ENCODE measurements at regions not wholly inside any gene's neighbourhood (a gene's known extent, or its start where the extent isn't known, plus 50 kb on each side); places are given as distances from the start of the nearest gene placed in this dataset.

DNA sequence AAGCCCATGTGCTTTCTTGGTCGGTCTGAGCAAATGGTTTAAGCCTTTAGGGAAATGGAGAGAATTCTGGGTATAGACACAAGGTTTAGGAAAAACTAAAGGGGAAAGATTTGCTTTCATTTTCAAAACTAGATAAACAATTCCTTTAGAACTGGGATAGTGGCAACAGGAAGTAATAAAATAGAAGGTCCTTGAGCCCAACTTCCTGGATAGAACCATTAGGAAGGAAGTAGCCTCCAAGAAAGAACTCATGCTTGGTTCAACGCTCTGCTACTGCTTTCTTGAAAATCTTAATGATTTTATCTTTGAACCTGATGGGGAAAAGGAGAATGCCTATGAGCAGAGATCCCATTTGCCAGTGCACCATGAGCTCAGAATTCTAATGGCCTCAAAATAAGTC is 147.0 kb upstream of the THRB start:
- no peak for DNase-seq (ENCODE audit: low spot score)

GRCh38 chr3:24645047-24645446 is 150.4 kb upstream of the THRB start:
- no peak for DNase-seq (ENCODE audit: low spot score)

- no peak for DNase-seq (ENCODE audit: low spot score)
Observed at GRCh38 chr3:24646790-24647189, 152.1 kb upstream of the THRB start.

GRCh38 chr3:24648063-24648462 is 153.4 kb upstream of the THRB start:
- DNase-seq (ENCODE audit: low spot score): no peak

- no peak for DNase-seq (ENCODE audit: low spot score)
Observed at GRCh38 chr3:24650839-24651238, 156.2 kb upstream of the THRB start.

GRCh38 chr3:24657870-24658510 is 163.3 kb upstream of the THRB start:
- no peak for DNase-seq (ENCODE audit: low spot score)

DNA sequence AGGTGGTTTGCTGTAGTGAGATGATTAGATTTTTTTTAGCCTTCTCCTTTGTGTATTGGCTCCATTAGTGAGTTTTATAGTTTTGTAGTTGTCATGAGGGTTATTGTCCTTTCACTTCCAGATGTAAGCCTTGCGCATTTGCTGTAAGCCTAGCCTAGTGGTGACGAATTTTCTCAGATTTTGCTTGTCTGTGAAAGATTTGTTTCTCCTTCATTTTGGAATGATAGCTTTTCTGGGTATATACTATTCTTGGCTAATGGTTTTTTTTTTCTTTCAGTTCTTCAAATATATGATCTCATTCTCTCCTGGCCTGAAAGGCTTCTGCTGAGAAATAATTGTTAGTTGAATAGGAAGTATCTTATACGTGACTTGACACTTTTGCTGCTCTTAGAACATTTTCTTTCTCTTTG is 166.5 kb upstream of the THRB start:
- DNase-seq (ENCODE audit: low spot score): no peak

DNA sequence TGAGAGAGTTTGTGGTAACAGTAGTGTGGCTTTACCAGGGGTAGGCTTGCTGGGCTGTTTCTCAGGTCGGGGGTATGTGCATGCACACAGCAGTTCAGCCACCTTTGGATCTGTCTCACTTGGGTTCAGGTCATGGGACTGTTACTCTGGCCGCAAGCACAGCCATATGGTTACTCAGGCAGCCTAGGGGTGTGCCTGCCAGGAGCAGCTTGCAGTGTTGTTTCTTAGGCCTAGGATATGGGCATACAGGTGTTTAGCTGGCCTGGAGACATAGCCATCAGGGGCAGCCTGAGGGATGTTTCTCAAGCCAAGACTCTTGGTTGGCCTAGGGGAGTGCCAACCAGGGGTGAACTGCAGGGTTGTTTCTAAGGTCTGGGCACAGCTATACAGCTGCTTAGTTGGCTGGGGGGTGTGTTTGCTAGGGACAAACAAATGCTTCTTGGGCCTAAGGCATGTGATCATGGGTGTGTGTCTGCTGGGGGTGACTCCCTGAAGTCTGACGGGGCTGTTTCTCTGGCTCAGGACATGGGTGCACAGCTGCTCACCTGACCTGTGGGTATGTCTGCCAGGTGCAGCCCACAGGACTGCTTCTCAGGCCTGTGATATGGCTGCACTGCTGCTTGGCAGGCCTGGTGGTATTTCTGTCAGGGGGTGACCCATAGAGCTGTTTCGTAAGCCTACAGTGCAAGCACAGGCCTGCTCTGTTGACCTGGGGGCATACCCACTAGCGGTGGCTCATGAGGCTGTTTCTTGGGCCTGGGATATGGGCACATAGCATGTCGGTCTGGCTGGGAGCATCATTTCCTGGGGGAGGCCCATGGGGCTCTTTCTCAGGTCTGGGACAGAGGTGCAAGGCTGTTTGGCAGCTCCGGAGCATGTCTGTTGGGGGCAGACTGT is 168.0 kb upstream of the THRB start:
- no peak for DNase-seq (ENCODE audit: low spot score)

- DNase-seq (ENCODE audit: low spot score): no peak
Observed at GRCh38 chr3:24663406-24663805, 168.8 kb upstream of the THRB start.

GRCh38 chr3:24668039-24668438 is 173.4 kb upstream of the THRB start:
- DNase-seq (ENCODE audit: low spot score): no peak

DNA sequence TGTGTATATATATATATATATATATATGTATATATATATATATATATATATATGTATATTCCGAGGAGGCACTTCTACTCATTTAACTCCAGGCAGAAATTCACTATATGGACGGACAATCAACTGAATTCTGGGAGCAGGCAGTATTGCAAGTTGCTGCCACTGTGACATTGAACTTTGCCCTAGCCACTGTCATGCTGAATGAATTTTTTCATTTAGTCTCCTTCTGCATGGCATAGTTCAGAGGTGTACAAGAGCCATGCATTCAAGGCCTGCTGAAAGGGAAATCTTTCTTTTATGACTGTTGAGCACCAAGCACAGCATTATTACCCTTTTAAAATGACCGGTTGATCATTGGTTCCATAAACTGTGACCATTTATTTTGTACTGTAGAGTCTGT is 176.2 kb upstream of the THRB start:
- DNase-seq (ENCODE audit: low spot score): no peak

- DNase-seq (ENCODE audit: low spot score): no peak
Observed at GRCh38 chr3:24673596-24673995, 178.9 kb upstream of the THRB start.

DNA sequence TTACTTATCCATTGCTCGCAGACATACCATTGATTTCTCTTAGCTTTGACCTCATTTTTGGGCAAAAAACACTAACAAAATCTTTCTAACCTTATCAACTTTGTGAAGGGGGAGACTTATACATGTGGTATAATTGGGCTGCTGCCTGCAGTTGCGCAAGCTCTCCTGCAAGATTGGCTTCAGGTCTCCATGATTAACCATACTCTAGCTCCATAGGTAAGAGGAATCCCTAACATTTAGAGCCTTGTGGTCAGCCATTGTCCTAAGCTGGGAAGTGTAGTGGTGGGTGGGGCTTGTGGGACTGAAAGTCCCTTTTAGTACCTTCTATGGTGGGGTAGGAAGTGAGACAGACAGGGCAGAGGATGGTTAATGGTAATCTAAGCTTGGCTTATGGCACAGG is 179.6 kb upstream of the THRB start:
- no peak for DNase-seq (ENCODE audit: low spot score)

DNA sequence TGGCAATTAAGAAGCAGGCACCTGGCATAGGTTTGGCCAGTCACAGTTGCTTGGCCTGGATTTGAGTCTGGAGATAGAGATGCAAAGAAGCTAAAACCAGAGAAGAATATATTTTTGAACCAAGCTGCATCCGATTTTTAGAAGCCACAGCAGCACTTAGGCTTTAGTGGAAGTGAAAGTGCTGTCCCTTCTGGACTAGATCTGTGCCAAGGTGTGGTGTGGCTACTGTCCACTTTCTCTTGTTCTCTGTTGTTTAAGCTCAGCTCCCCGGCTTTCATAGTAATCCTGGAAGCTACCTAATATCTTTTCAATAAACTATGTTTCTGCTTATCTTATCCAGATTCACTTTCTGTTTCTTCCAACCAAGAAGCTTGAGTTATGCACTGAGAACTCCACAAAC is 183.4 kb upstream of the THRB start:
- no peak for DNase-seq (ENCODE audit: low spot score)

DNA sequence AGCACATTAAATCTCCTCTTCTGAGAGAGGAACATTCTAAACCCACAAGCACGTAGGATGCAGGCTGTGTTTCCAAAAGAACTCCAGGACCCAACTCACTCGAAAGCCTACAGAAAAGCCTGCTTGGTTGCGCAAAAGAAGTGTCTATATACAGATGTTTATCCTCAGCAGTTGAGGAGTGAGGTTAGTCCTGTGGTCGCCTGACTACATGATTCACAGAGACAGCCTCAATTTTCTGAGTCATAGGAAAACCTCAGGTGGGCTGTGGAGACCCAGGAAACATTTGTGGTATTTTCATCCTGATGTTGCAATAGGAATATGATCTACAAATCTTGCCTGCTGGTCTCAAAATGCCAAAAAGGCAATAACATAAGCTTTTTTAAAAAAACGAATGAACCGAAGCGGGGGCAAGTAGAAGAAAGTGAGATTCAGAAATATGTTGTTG is 183.8 kb upstream of the THRB start:
- no peak for DNase-seq (ENCODE audit: low spot score)

- no peak for DNase-seq (ENCODE audit: low spot score)
Observed at GRCh38 chr3:24679429-24679828, 184.8 kb upstream of the THRB start.

DNA sequence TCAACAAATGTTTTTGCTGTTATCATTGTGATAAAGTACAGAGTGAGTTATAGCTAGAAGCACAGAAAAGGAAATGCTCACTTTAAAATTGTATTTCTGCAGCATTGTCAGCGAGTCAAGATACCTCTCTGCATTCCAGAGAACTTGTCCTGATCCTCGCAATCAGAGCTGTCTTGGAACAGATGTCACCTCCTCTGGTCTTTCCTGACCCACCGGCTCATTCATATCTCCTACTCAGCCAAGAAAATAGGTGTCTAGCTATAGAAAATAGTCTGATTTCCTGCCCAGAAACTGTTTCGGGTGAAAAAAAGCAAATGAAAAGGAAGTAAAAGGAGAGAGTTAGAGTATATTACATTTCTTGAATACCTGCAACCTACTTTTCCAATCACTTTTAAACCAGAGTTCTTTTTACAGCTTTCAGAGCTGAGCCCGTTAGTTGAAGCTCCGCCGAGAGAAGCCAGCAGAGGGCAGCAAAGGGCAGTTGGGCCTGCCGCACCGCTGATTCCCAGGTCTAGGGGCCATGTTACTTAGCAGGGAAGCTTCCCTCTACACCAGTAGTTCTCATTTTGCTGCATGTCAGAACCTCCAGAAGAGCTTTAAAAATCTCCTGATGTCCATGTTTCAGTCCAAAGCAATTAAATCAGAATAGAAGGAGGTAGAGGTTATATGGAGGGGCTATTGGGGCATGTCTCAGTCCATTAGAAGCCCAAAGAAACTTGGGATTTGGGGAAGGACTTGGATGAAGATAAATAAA is 185.7 kb upstream of the THRB start:
- DNase-seq (ENCODE audit: low spot score): peak; percentile 43

DNA sequence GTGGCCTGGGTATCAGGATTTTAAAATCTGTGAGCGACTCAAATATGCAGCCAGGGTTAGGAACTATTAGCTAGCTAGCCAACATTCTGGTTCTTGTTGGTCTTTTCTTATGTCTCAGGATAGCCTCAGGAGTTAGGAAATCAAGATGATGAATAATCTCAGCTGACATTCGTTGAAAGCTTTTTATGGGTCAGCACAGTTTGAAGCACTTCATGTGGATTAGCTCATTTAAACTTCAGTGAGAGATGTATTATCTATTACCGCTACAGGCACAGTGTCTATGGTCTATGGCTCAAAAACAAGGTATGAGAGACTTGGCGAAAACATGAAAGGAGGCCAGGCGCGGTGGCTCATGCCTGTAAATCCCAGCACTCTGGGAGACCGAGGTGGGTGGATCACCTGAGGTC is 187.5 kb upstream of the THRB start:
- no peak for DNase-seq (ENCODE audit: low spot score)

DNA sequence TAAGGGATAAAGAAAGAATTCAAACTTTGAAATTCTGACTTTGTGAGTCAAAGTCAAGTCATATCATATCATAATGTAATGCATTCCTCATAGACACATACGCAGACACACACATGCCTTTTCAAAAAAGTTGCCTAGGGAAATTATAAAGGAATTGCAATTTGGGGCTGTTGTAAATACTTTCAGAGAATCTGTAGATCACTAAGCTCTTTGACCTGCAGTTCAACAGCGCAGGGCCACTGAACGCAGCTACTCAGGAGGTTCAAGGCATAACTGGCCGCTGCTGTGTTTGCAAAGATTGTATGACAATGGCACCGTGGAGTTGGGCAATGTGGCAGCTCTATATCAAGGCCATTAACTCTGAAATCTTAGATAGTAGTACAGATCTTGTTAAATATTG is 188.4 kb upstream of the THRB start:
- DNase-seq (ENCODE audit: low spot score): no peak

GRCh38 chr3:24683633-24684384 is 189.2 kb upstream of the THRB start:
- DNase-seq (ENCODE audit: low spot score): peak; percentile 76

- no peak for DNase-seq (ENCODE audit: low spot score)
Observed at GRCh38 chr3:24684506-24685023, 189.9 kb upstream of the THRB start.

GRCh38 chr3:24686808-24687207 is 192.2 kb upstream of the THRB start:
- no peak for DNase-seq (ENCODE audit: low spot score)

Data from Ammon's horn (tissue), 1 donor.